BLaER1 (cell line): ENCODE measurements at regions not wholly inside any gene's neighbourhood (a gene's known extent, or its start where the extent isn't known, plus 50 kb on each side); places are given as distances from the start of the nearest gene placed in this dataset.

Experiments used
- H3K27ac ChIP-seq: shearing (Covaris generic); formaldehyde crosslinking; 2 replicates; pipeline ENCODE4 v1.8.1; 2022
- H3K27me3 ChIP-seq: shearing (Covaris generic); formaldehyde crosslinking; 2 replicates; pipeline ENCODE4 v1.8.1; 2022
- H3K36me3 ChIP-seq: shearing (Covaris generic); formaldehyde crosslinking; 2 replicates; pipeline ENCODE4 v1.8.1; 2022
- H3K4me1 ChIP-seq: shearing (Covaris generic); formaldehyde crosslinking; 2 replicates; pipeline ENCODE4 v1.8.1; 2022
- H3K4me2 ChIP-seq: shearing (Covaris generic); formaldehyde crosslinking; 2 replicates; pipeline ENCODE4 v1.8.1; 2022
- H3K4me3 ChIP-seq: shearing (Covaris generic); formaldehyde crosslinking; 2 replicates; pipeline ENCODE4 v1.8.1; 2022
- H3K9ac ChIP-seq: shearing (Covaris generic); formaldehyde crosslinking; 2 replicates; pipeline ENCODE4 v1.8.1; 2022
- H3K9me3 ChIP-seq: shearing (Covaris generic); formaldehyde crosslinking; 2 replicates; pipeline ENCODE4 v1.8.1; 2022
- H4K20me1 ChIP-seq: shearing (Covaris generic); formaldehyde crosslinking; 2 replicates; pipeline ENCODE4 v1.8.1; 2022
- Cebpa-rat ChIP-seq: shearing (Covaris generic); IDR thresholded peaks from 2 replicates; pipeline ENCODE4 v1.8.1; 2022

DNA sequence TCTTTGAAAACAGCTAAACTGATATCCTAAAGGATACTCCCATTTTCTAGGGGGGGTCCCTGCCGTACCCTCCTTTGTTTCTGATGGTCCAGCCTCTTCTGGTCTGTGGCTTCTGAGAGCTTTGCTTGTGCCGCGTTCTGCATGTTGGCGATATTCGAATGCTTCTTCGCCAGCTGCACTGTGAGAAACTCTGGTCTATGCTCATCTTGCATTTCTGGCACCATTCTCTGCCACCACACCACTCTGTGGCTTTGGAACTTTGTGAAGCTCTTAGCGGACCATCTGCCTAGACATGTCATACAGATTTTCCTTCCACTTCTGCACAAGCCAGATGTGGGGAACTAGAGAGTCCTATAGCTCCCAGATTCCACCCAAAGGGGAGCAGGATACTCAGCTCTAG is 197.2 kb downstream of the REEP3 start:
- H3K27me3 ChIP-seq, result no peaks in the 10 kb centered on the region
- H4K20me1 ChIP-seq, result no peaks in the 10 kb centered on the region
- no peak overlapping the region for H3K27ac ChIP-seq
- H3K4me2 ChIP-seq, result no peak overlapping the region
- no peaks in the 10 kb centered on the region for H3K36me3 ChIP-seq
- TF ChIP-seq Cebpa-rat, result no peak
- H3K4me1 ChIP-seq, result peaks cover 33% of the 10 kb centered on the region
- H3K4me3 ChIP-seq, result no peak overlapping the region
- H3K9ac ChIP-seq, result no peak overlapping the region
- no peaks in the 10 kb centered on the region for H3K9me3 ChIP-seq

DNA sequence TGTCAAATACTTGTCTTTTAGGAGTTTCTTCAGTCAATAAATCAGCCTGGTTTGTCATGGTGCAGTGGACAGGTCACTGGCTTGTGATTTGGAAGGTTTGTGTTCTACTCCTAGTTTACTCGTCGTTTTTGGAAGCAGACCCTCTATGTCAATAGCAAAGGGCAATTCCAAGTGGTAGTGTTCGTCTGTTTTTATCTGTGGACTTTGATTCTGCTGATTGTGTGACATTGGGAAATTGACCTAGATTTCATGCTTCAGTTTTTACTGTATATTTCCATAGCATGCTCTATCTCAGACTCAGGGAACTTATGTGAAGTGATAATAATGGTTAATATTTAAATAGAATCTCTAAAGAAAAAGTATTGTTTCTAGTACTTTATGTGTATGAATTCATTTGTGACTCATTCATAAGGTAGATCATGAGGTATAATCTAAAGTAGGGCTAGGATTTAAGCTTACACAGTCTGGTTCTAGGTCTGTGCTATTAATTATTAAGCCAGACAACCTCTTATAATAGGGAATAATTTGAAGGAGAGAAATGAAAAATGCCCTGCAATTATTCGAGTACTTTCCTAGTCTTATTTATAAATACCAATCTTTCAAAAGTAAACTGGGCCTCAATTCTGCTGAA is 198.1 kb downstream of the REEP3 start:
- no peak overlapping the region for H3K9ac ChIP-seq
- H3K9me3 ChIP-seq, result no peaks in the 10 kb centered on the region
- H3K27me3 ChIP-seq, result no peaks in the 10 kb centered on the region
- no peaks in the 10 kb centered on the region for H3K36me3 ChIP-seq
- H3K4me2 ChIP-seq, result no peak overlapping the region
- TF ChIP-seq Cebpa-rat, result no peak
- H3K4me3 ChIP-seq, result no peak overlapping the region
- H3K4me1 ChIP-seq, result peaks cover 24% of the 10 kb centered on the region
- H3K27ac ChIP-seq, result no peak overlapping the region
- H4K20me1 ChIP-seq, result no peaks in the 10 kb centered on the region

DNA sequence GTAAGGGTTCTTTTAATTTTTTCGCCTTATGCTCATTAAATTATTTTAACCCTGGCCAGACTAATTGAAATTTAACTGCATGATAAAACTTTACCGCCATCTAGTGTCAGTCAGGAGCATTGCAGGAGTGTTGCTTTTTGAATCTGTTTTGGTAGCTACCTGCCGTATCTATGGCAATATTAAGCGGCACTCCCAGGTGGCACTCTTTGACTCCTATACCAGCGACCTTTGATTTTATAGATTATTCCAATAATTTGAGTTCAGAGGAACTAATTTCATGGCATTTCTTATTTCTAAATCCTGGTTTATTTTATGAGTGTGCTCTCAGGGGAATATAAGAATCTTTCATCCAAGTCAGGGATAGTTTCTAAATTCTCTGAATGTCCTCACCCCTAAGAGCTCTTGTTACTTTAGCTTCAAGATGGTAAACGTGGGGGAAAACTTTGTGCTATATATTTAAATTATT is 198.9 kb downstream of the REEP3 start:
- Histone ChIP-seq H3K4me1 (peaks cover 23% of the 10 kb centered on the region), H3K9ac (no peak overlapping the region), H3K27me3 (no peaks in the 10 kb centered on the region), H3K9me3 (no peaks in the 10 kb centered on the region; the same call in 1 of the 2 replicates), H3K27ac (no peak overlapping the region), H3K4me2 (no peak overlapping the region), H3K36me3 (no peaks in the 10 kb centered on the region), H3K4me3 (no peak overlapping the region), H4K20me1 (no peaks in the 10 kb centered on the region)
- no peak for TF ChIP-seq Cebpa-rat

DNA sequence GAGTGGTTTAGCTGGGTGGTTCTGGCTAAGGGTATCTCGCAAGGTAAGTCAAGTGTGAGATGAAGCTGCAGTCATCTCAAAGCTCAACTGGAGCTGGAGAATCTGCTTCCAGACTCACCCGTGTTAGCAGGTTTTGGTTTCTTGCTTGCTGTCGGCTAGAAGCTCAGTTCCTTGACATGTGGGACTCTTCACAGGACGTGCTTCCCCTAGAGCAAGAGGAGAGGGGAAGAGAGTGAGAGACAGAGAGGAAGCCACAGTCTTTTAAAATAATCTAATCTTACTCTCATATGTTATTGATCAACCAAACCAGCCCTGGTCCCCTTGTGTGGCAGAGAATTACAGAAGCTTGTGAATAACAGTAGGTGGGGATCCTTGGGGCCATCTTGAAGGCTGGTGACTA is 199.5 kb downstream of the REEP3 start:
- Histone ChIP-seq H3K9ac (no peak overlapping the region), H3K27me3 (no peaks in the 10 kb centered on the region), H4K20me1 (no peaks in the 10 kb centered on the region), H3K9me3 (no peaks in the 10 kb centered on the region; the same call in 1 of the 2 replicates), H3K36me3 (no peaks in the 10 kb centered on the region), H3K4me1 (peaks cover 23% of the 10 kb centered on the region), H3K4me3 (no peak overlapping the region), H3K4me2 (no peak overlapping the region), H3K27ac (no peak overlapping the region)
- no peak for TF ChIP-seq Cebpa-rat

GRCh38 chr10:63722537-63722936 is 201.3 kb downstream of the REEP3 start:
- no peaks in the 10 kb centered on the region for H3K36me3 ChIP-seq
- H3K4me1 ChIP-seq, result peaks cover 7% of the 10 kb centered on the region
- H3K9me3 ChIP-seq, result no peaks in the 10 kb centered on the region; the same call in 1 of the 2 replicates
- H3K27ac ChIP-seq, result no peak overlapping the region
- H4K20me1 ChIP-seq, result no peaks in the 10 kb centered on the region
- no peak overlapping the region for H3K4me3 ChIP-seq
- H3K9ac ChIP-seq, result no peak overlapping the region
- no peak overlapping the region for H3K4me2 ChIP-seq
- H3K27me3 ChIP-seq, result no peaks in the 10 kb centered on the region
- no peak for TF ChIP-seq Cebpa-rat

DNA sequence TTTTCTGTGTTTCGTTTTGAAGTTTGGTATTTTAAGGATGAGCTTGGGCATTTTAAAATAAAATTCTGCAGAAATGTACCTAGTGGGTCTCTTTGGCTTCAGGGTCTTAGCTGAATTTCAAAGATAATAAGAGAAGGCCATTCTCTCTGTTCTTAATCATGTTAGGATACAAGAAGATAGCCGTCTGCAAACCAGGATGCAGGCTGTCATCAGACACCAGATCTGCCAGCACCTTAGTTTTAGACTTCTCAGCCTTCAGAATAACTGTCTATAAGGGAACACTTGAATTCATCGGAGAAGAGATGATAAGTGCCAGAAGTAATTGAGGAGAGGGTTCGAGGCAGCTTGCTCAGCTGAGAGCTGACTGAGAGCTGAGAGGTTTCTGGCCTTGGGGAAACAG is 202.1 kb downstream of the REEP3 start:
- H3K27ac ChIP-seq, result no peak overlapping the region
- H3K4me1 ChIP-seq, result no peaks in the 10 kb centered on the region; the same call in 1 of the 2 replicates
- no peaks in the 10 kb centered on the region for H3K27me3 ChIP-seq
- H3K9me3 ChIP-seq, result no peaks in the 10 kb centered on the region; the same call in 1 of the 2 replicates
- H3K4me3 ChIP-seq, result no peak overlapping the region
- H3K4me2 ChIP-seq, result no peak overlapping the region
- H3K36me3 ChIP-seq, result no peaks in the 10 kb centered on the region
- no peak overlapping the region for H3K9ac ChIP-seq
- H4K20me1 ChIP-seq, result no peaks in the 10 kb centered on the region
- TF ChIP-seq Cebpa-rat, result no peak

DNA sequence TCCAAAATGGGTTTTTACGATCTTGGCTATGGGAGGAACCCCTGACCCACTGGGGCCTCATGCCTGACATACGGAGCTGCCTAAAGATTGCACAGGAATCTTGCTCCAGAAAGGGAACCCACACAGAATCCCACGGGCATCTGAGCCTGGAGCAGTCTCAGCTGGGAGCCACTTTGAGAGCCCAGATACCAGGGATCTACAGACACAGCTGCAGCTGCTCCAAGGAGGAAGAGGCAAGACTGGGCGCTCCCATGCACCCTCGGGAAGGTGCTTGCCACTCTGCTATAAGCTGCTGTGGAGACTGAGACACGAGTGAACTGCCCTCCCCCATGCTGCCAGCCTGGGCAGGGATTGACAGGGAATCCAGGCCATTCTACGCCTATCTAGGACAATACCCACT is 202.5 kb downstream of the REEP3 start:
- TF ChIP-seq Cebpa-rat, result no peak
- no peak overlapping the region for H3K27ac ChIP-seq
- no peaks in the 10 kb centered on the region for H3K36me3 ChIP-seq
- H3K4me2 ChIP-seq, result no peak overlapping the region
- H3K9me3 ChIP-seq, result no peaks in the 10 kb centered on the region; the same call in 1 of the 2 replicates
- no peaks in the 10 kb centered on the region for H3K4me1 ChIP-seq
- H3K9ac ChIP-seq, result no peak overlapping the region
- no peaks in the 10 kb centered on the region for H4K20me1 ChIP-seq
- H3K27me3 ChIP-seq, result no peaks in the 10 kb centered on the region
- no peak overlapping the region for H3K4me3 ChIP-seq

- Histone ChIP-seq H3K4me3 (no peak overlapping the region), H3K4me2 (no peak overlapping the region), H3K36me3 (no peaks in the 10 kb centered on the region), H4K20me1 (no peaks in the 10 kb centered on the region), H3K4me1 (no peaks in the 10 kb centered on the region), H3K27ac (no peak overlapping the region), H3K9ac (no peak overlapping the region), H3K9me3 (no peaks in the 10 kb centered on the region; the same call in 1 of the 2 replicates), H3K27me3 (no peaks in the 10 kb centered on the region)
- no peak for TF ChIP-seq Cebpa-rat
These were observed 203.7 kb downstream of the REEP3 start for GRCh38 chr10:63724922-63725321.

- Histone ChIP-seq H3K9ac (no peak overlapping the region), H3K27ac (no peak overlapping the region), H3K27me3 (no peaks in the 10 kb centered on the region), H3K9me3 (no peaks in the 10 kb centered on the region; the same call in 1 of the 2 replicates), H4K20me1 (no peaks in the 10 kb centered on the region), H3K36me3 (no peaks in the 10 kb centered on the region), H3K4me2 (no peak overlapping the region), H3K4me1 (no peaks in the 10 kb centered on the region), H3K4me3 (no peak overlapping the region)
- no peak for TF ChIP-seq Cebpa-rat
These were observed 205.7 kb downstream of the REEP3 start for GRCh38 chr10:63726867-63727266.

DNA sequence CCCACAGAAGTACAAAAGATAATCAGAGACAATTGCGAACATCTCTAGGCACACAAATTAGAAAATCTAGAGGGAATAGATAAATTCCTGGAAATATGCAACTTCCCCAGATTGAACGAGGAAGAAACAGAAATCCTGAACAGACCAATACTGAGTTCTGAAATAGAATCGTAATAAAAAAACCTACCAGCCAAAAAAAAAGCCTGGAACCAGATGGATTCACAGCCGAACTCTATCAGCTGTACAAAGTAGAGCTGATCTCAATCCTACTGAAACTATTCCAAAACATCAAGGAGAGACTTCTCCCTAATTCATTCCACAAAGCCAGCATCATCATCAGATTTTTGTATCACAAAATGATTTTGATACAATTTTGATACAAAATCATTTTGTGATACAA is 206.4 kb downstream of the REEP3 start:
- Histone ChIP-seq H3K27me3 (no peaks in the 10 kb centered on the region), H4K20me1 (no peaks in the 10 kb centered on the region), H3K4me3 (no peak overlapping the region), H3K27ac (no peak overlapping the region), H3K4me2 (no peak overlapping the region), H3K9ac (no peak overlapping the region), H3K4me1 (no peaks in the 10 kb centered on the region), H3K9me3 (no peaks in the 10 kb centered on the region; the same call in 1 of the 2 replicates), H3K36me3 (no peaks in the 10 kb centered on the region)
- no peak for TF ChIP-seq Cebpa-rat
